GM10266 (cell line): ENCODE measurements at regions not wholly inside any gene's neighbourhood (a gene's known extent, or its start where the extent isn't known, plus 50 kb on each side); places are given as distances from the start of the nearest gene placed in this dataset.

Experiments used
- DNase-seq: peaks from one replicate; pipeline ENCODE4 v3.0.0; 2012; ENCODE audit errors: extremely low spot score
- TF ChIP-seq, protein P1 (sequence below): IDR thresholded peaks from 2 replicates; pipeline ENCODE4 v1.5.1; 2012; ENCODE audit warnings: mild to moderate bottlenecking, low read depth; ENCODE audit not compliant: control insufficient read depth, insufficient read depth; ENCODE audit errors: missing control alignments

DNA sequence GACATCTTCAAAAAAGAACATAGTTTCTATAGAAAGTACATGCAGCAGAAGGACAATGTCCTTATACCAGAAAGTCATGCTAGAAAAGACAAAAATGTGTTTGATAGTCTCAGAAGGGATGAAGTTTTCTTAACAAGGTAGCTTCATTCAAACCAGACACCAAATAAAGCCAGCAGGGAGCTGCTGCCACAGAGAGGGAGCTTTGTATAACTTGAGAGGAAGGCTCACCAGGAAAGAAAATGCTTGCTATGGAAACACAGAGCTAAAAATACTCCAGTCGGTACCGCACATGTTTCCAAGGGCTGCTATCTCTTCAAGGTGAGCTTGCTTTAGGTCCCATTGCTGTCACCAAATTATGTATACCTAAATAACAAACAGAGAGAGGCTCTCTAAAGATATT, 1074.8 kb upstream of the ALCAM start:
- TF ChIP-seq, protein P1, sequence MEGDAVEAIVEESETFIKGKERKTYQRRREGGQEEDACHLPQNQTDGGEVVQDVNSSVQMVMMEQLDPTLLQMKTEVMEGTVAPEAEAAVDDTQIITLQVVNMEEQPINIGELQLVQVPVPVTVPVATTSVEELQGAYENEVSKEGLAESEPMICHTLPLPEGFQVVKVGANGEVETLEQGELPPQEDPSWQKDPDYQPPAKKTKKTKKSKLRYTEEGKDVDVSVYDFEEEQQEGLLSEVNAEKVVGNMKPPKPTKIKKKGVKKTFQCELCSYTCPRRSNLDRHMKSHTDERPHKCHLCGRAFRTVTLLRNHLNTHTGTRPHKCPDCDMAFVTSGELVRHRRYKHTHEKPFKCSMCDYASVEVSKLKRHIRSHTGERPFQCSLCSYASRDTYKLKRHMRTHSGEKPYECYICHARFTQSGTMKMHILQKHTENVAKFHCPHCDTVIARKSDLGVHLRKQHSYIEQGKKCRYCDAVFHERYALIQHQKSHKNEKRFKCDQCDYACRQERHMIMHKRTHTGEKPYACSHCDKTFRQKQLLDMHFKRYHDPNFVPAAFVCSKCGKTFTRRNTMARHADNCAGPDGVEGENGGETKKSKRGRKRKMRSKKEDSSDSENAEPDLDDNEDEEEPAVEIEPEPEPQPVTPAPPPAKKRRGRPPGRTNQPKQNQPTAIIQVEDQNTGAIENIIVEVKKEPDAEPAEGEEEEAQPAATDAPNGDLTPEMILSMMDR, result no peak
- no peak for DNase-seq

DNA sequence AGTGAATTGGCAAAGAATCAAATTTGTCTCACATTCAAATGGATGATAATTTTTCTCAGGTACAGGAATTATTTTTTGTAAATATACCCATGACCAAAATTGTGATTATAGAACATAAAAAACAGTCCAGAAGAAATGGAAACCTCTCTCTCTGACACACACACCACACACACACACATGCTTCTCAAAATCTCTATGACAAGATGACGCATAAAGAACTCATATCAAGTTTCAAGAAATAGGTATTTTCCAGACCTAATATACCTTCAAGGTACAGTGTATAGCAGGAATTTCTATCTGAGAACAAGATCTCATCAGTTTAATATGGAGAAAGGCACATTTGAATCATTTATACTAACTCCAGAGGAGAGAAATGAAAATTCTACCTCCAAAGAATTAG, 1069.1 kb upstream of the ALCAM start:
- no peak for DNase-seq
- TF ChIP-seq, protein P1, result no peak

DNA sequence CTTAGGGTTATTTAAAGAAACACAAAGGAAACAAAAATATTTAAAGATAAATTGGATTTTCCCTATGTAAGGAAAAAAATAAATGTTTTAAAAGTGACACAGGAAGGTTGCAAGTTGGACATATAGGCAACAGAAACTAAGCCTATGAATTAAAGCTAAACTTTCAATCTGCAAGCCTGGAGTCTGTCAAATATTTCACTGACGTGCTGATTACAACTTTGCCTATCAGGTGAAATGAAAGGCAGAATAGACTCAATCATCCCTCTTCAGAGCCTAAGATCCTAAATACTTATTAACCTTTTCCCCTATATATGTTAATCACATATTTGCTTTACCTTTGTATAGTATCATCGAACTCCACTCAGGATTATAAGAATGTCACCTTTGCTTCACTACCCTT, 1068.0 kb upstream of the ALCAM start:
- TF ChIP-seq, protein P1, result no peak

DNA sequence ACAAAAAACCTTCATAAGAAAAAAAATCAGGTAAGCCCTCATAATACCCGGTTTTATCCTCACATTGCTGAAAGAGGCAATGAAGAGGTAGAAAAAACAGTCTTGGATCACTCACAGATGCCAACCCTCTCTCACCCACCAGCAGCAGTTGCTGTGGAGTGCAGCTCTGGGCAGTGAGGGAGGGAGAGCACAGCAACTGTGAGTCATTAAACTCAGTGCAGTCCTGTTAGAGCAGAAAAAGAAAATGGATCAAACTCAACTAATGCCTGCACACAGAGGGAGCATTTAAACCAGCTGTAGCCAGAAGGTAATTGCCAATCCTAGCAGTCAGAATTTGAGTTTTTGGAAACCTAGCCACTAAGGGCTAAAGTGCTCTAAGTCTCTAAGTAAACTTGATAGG, 1050.6 kb upstream of the ALCAM start:
- no peak for DNase-seq
- TF ChIP-seq, protein P1, result no peak

More for the DNA sequence above, 1068.0 kb upstream of the ALCAM start:
- no peak for DNase-seq

DNA sequence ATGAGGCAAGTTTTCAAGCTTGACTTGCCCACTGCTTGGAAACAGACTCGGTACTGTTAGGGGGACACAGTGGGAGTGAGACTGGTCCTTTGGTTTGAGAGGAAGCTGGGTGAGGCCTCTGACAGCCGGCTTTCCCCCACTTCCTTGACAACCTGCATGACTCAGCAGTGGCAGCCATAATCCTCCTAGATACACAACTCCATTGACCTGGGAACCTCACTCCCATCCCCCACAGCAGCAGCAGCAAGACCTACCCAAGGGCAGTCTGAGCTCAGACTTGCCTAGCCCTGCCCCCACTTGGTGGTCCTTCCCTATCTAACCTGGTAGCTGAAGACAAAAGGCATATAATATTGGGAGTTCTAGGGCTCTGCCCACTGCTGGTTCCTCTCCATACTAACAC, 1043.5 kb upstream of the ALCAM start:
- no peak for DNase-seq
- TF ChIP-seq, protein P1, result no peak

DNA sequence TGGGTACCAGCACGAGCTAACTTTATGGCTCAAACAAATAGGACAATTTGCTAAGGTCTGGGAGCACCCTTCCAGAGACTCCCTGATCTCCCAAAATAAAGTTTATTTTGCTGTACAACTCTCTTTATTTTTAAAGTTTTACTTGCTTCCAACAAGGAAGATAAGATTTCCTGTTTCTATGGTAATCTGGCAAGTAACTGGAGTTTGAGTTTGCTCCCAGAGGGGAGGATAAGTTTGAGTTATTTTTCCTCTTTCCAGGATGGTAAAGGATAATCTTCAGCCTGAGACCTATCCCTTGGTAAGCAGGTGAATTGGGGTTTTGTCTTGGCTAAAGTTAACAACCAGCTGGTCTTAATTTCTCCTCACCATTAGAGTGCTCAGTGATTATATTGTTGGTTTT, 1019.4 kb upstream of the ALCAM start:
- no peak for DNase-seq

DNA sequence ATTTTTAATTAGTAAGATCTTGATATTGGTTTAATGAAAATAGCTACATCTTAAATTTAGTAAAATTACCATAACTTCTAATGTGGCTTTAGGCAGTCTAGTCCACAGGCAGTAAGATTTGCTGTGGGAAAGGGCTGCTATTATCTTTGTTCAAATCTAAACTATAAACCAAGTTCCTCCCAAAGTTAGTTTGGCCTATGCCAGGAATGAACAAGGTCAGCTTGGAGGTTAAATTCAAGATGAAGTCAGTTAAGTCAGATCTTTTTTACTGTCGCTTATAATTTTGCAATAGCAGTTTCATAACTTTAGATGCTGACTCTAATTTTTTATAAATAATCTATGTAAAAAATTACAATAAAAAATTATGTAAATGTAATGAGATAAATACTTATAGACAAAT, 1016.9 kb upstream of the ALCAM start:
- DNase-seq, result no peak

More for the DNA sequence above, 1019.4 kb upstream of the ALCAM start:
- TF ChIP-seq, protein P1, result no peak

More for the DNA sequence above, 1016.9 kb upstream of the ALCAM start:
- TF ChIP-seq, protein P1, result no peak
